GM19372 (cell line): ENCODE measurements at regions not wholly inside any gene's neighbourhood (a gene's known extent, or its start where the extent isn't known, plus 50 kb on each side); places are given as distances from the start of the nearest gene placed in this dataset.

Experiments used
- ATAC-seq: cut with Tn5 transposase; IDR thresholded peaks from one replicate; pipeline ENCODE4 v1.9.1; 2021; ENCODE audit warnings: mild to moderate bottlenecking, low read depth, moderate library complexity; ENCODE audit not compliant: unreplicated experiment

GRCh38 chr18:27653247-27653646, 468.1 kb upstream of the CHST9 start:
- ATAC-seq = no peak

GRCh38 chr18:27652480-27653121, 467.5 kb upstream of the CHST9 start:
- ATAC-seq = no peak

- no peak for ATAC-seq
Measured at GRCh38 chr18:27649621-27650020, 464.5 kb upstream of the CHST9 start.

- no peak for ATAC-seq
Measured at GRCh38 chr18:27645929-27646328, 460.8 kb upstream of the CHST9 start.

- ATAC-seq = no peak
Measured at GRCh38 chr18:27636576-27637085, 451.5 kb upstream of the CHST9 start.

GRCh38 chr18:27632706-27633105, 447.6 kb upstream of the CHST9 start:
- ATAC-seq = no peak

GRCh38 chr18:27627927-27628326, 442.8 kb upstream of the CHST9 start:
- no peak for ATAC-seq

- no peak for ATAC-seq
Measured at GRCh38 chr18:27621236-27621890, 436.3 kb upstream of the CHST9 start.

GRCh38 chr18:27619906-27620305, 434.8 kb upstream of the CHST9 start:
- no peak for ATAC-seq

- ATAC-seq = no peak
Measured at GRCh38 chr18:27619090-27619772, 434.1 kb upstream of the CHST9 start.

GRCh38 chr18:27616324-27616723, 431.2 kb upstream of the CHST9 start:
- ATAC-seq = no peak

GRCh38 chr18:27614951-27615844, 430.1 kb upstream of the CHST9 start:
- ATAC-seq = no peak

GRCh38 chr18:27609221-27609620, 424.1 kb upstream of the CHST9 start:
- ATAC-seq = no peak

- ATAC-seq = no peak
Measured at GRCh38 chr18:27608742-27609141, 423.6 kb upstream of the CHST9 start.

GRCh38 chr18:27608174-27608573, 423.1 kb upstream of the CHST9 start:
- no peak for ATAC-seq

- no peak for ATAC-seq
Measured at GRCh38 chr18:27606741-27607140, 421.6 kb upstream of the CHST9 start.

- ATAC-seq = peak; percentile 84
Measured at GRCh38 chr18:27605107-27605834, 420.2 kb upstream of the CHST9 start.

GRCh38 chr18:27604583-27604982, 419.5 kb upstream of the CHST9 start:
- ATAC-seq = no peak

- no peak for ATAC-seq
Measured at GRCh38 chr18:27602092-27602491, 417.0 kb upstream of the CHST9 start.

- no peak for ATAC-seq
Measured at GRCh38 chr18:27600245-27600644, 415.1 kb upstream of the CHST9 start.
